Naive thymus-derived CD4-positive, alpha-beta T cell (primary cell): ENCODE measurements at regions not wholly inside any gene's neighbourhood (a gene's known extent, or its start where the extent isn't known, plus 50 kb on each side); places are given as distances from the start of the nearest gene placed in this dataset.

Experiments used
- ATAC-seq: fragments of 150-1000 bp; cut with Tn5 transposase; 2 replicates; pipeline ENCODE4 v1.10.0; 2021; ENCODE audit warnings: mild to moderate bottlenecking, moderate library complexity
- CTCF ChIA-PET: fragments of 350-600 bp; sonication (Branson Sonifier 250); formaldehyde crosslinking; loops from one replicate; lab custom pipeline; 2021; ENCODE audit warnings: antibody characterized with exemption; lab: Charles Lee
- POLR2A ChIA-PET: fragments of 350-600 bp; sonication (Branson Sonifier 250); formaldehyde crosslinking; loops from one replicate; lab custom pipeline; 2021; ENCODE audit warnings: antibody characterized with exemption, inconsistent platforms; lab: Charles Lee
- DNase-seq, 9 donors: peaks; one replicate each; pipeline versions ENCODE4 v3.0.0 to v3.0.0-alpha.2; 2020 to 2022; ENCODE audit warnings: mixed read lengths in 1 of 9
- H3K27ac ChIP-seq: one replicate; pipeline ENCODE4 v1.7.0; 2013; ENCODE audit warnings: mild to moderate bottlenecking, low read depth, low read length, moderate library complexity
- H3K27me3 ChIP-seq, 2 donors: one replicate each; pipeline ENCODE4 v1.7.0; 2013; ENCODE audit warnings: low read length in 2 of 2, mild to moderate bottlenecking in 2 of 2, moderate library complexity in 2 of 2; ENCODE audit not compliant: control insufficient read depth in 2 of 2, insufficient read depth in 2 of 2
- H3K36me3 ChIP-seq, 3 experiments: 1 replicate in 2 of 3; 2 replicates in 1 of 3; pipeline ENCODE4 v1.7.0; 2013; ENCODE audit warnings: low read length in 3 of 3, mild to moderate bottlenecking in 3 of 3, moderate library complexity in 1 of 3; ENCODE audit not compliant: insufficient read depth in 3 of 3, control insufficient read depth in 2 of 3
- H3K4me1 ChIP-seq, 2 donors: one replicate each; pipeline ENCODE4 v1.7.0; 2013; ENCODE audit warnings: low read length in 2 of 2, mild to moderate bottlenecking in 2 of 2, moderate library complexity in 1 of 2; ENCODE audit not compliant: control insufficient read depth in 2 of 2, insufficient read depth in 2 of 2
- H3K4me3 ChIP-seq: 2 replicates; pipeline ENCODE4 v1.7.0; 2013; ENCODE audit warnings: mild to moderate bottlenecking, low read length
- H3K9me3 ChIP-seq, 3 experiments: 1 replicate in 2 of 3; 2 replicates in 1 of 3; pipeline ENCODE4 v1.7.0; 2013; ENCODE audit warnings: low read length in 3 of 3; ENCODE audit not compliant: control insufficient read depth in 2 of 3
- H3K27ac Mint-ChIP-seq, 9 donors: one replicate each; pipeline ENCODE4 v1.8.0; 2020 to 2022; ENCODE audit warnings: mixed read lengths in 9 of 9, mild to moderate bottlenecking in 8 of 9, moderate library complexity in 5 of 9, inconsistent platforms in 2 of 9
- H3K27me3 Mint-ChIP-seq, 5 donors: one replicate each; pipeline ENCODE4 v1.8.0; 2021 to 2022; ENCODE audit warnings: mixed read lengths in 5 of 5, mild to moderate bottlenecking in 1 of 5
- H3K36me3 Mint-ChIP-seq, 5 donors: one replicate each; pipeline ENCODE4 v1.8.0; 2020 to 2022; ENCODE audit warnings: mixed read lengths in 5 of 5, mild to moderate bottlenecking in 3 of 5, inconsistent platforms in 1 of 5
- H3K4me1 Mint-ChIP-seq, 7 donors: one replicate each; pipeline ENCODE4 v1.8.0; 2020 to 2022; ENCODE audit warnings: mixed read lengths in 7 of 7, mild to moderate bottlenecking in 3 of 7, inconsistent platforms in 1 of 7
- H3K4me3 Mint-ChIP-seq, 10 donors: one replicate each; pipeline ENCODE4 v1.8.0; 2020 to 2022; ENCODE audit warnings: mild to moderate bottlenecking in 10 of 10, mixed read lengths in 10 of 10, moderate library complexity in 6 of 10, inconsistent platforms in 2 of 10
- H3K9me3 Mint-ChIP-seq, 11 donors: one replicate each; pipeline ENCODE4 v1.8.0; 2020 to 2022; ENCODE audit warnings: mixed read lengths in 11 of 11, mild to moderate bottlenecking in 4 of 11, inconsistent platforms in 1 of 11, moderate library complexity in 1 of 11
- intact Hi-C, 2 donors: fragments of 100-400 bp; cut with micrococcal nuclease; formaldehyde crosslinking; loops; one replicate each; pipeline ENCODE4 v1.15.1; 2023

- H3K27me3 Mint-ChIP-seq = peaks cover 0 to 8% (median 5%) of the 10 kb centered on the region in 5 donors
- H3K4me3 Mint-ChIP-seq = no peak overlapping the region
- no peaks in the 10 kb centered on the region for H3K36me3 Mint-ChIP-seq
- Histone ChIP-seq H3K9me3 (no peaks in the 10 kb centered on the region), H3K4me3 (no peak overlapping the region), H3K36me3 (no peaks in the 10 kb centered on the region), H3K27me3 (no peaks in the 10 kb centered on the region), H3K27ac (no peak overlapping the region), H3K4me1 (no peaks in the 10 kb centered on the region)
- CTCF ChIA-PET = no interaction called here
- no peak overlapping the region for H3K27ac Mint-ChIP-seq
- H3K4me1 Mint-ChIP-seq = no peaks in the 10 kb centered on the region
- H3K9me3 Mint-ChIP-seq = peaks cover 0 to 2% (median 0%) of the 10 kb centered on the region in 11 donors
- ATAC-seq (no peak), DNase-seq (no peak)
- POLR2A ChIA-PET = no interaction called here
- intact Hi-C loops = no loop called here
Observed at GRCh38 chr5:116650544-116650943, 75.9 kb upstream of the SEMA6A start.

- CTCF ChIA-PET = no interaction called here
- no peak overlapping the region for H3K4me3 Mint-ChIP-seq
- no peak overlapping the region for H3K27ac ChIP-seq
- intact Hi-C loops = no loop called here
- H3K4me3 ChIP-seq = no peak overlapping the region
- no peaks in the 10 kb centered on the region for H3K36me3 Mint-ChIP-seq
- peaks cover 0 to 6% (median 1%) of the 10 kb centered on the region in 5 donors for H3K27me3 Mint-ChIP-seq
- no peak overlapping the region for H3K27ac Mint-ChIP-seq
- no peaks in the 10 kb centered on the region for H3K27me3 ChIP-seq
- no peaks in the 10 kb centered on the region for H3K9me3 ChIP-seq
- H3K9me3 Mint-ChIP-seq = no peaks in the 10 kb centered on the region
- no peaks in the 10 kb centered on the region for H3K36me3 ChIP-seq
- POLR2A ChIA-PET = no interaction called here
- H3K4me1 Mint-ChIP-seq = no peaks in the 10 kb centered on the region
- ATAC-seq (no peak), DNase-seq (no peak)
- no peaks in the 10 kb centered on the region for H3K4me1 ChIP-seq
Observed at GRCh38 chr5:116646611-116647289, 72.1 kb upstream of the SEMA6A start.

GRCh38 chr5:116645627-116646026 is 71.0 kb upstream of the SEMA6A start:
- no peaks in the 10 kb centered on the region for H3K36me3 ChIP-seq
- intact Hi-C loops = no loop called here
- ATAC-seq = no peak
- H3K9me3 Mint-ChIP-seq = no peaks in the 10 kb centered on the region
- DNase-seq = no peak
- H3K36me3 Mint-ChIP-seq = no peaks in the 10 kb centered on the region
- no peaks in the 10 kb centered on the region for H3K27me3 ChIP-seq
- H3K4me1 Mint-ChIP-seq = no peaks in the 10 kb centered on the region
- no peak overlapping the region for H3K4me3 Mint-ChIP-seq
- H3K27ac ChIP-seq = no peak overlapping the region
- no peak overlapping the region for H3K4me3 ChIP-seq
- no peaks in the 10 kb centered on the region for H3K9me3 ChIP-seq
- POLR2A ChIA-PET = no interaction called here
- H3K27ac Mint-ChIP-seq = no peak overlapping the region
- CTCF ChIA-PET = no interaction called here
- no peaks in the 10 kb centered on the region for H3K4me1 ChIP-seq
- peaks cover 0 to 3% (median 0%) of the 10 kb centered on the region in 5 donors for H3K27me3 Mint-ChIP-seq

DNA sequence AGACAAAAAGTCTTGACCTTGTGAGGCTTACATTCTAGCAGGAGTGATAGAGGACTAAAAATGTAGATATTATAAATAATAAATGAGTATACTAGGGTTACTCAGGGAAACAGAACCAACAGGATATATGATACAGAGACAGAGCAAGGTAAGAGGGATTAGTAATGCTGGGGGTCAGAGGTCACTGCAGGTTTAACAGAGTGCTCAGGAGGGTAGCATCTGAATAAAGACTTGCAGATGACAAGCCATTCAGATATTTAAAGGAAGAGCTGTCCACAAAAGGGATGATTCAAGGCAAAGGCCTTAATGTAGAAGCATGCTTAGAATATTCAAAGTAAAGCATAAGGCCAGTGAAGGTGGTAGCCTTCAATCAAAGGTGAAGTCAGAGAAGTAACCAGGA is 65.6 kb upstream of the SEMA6A start:
- Histone ChIP-seq H3K27ac (no peak overlapping the region), H3K4me1 (no peaks in the 10 kb centered on the region), H3K27me3 (no peaks in the 10 kb centered on the region), H3K36me3 (no peaks in the 10 kb centered on the region), H3K4me3 (no peak overlapping the region), H3K9me3 (no peaks in the 10 kb centered on the region)
- POLR2A ChIA-PET = no interaction called here
- H3K27ac Mint-ChIP-seq = no peak overlapping the region
- CTCF ChIA-PET = no interaction called here
- no peak overlapping the region for H3K4me3 Mint-ChIP-seq
- H3K36me3 Mint-ChIP-seq = no peaks in the 10 kb centered on the region
- H3K4me1 Mint-ChIP-seq = no peaks in the 10 kb centered on the region
- DNase-seq (no peak), ATAC-seq (no peak)
- intact Hi-C loops = no loop called here
- H3K27me3 Mint-ChIP-seq = no peaks in the 10 kb centered on the region
- no peaks in the 10 kb centered on the region for H3K9me3 Mint-ChIP-seq

GRCh38 chr5:116637149-116637740 is 62.6 kb upstream of the SEMA6A start:
- intact Hi-C loops = no loop called here
- Histone ChIP-seq H3K27ac (no peak overlapping the region), H3K36me3 (no peaks in the 10 kb centered on the region), H3K9me3 (no peaks in the 10 kb centered on the region), H3K4me1 (no peaks in the 10 kb centered on the region), H3K27me3 (no peaks in the 10 kb centered on the region), H3K4me3 (no peak overlapping the region)
- Mint-ChIP-seq H3K4me3 (no peak overlapping the region), H3K36me3 (no peaks in the 10 kb centered on the region), H3K27ac (no peak overlapping the region), H3K4me1 (no peaks in the 10 kb centered on the region), H3K27me3 (peaks cover 0 to 4% (median 0%) of the 10 kb centered on the region in 5 donors), H3K9me3 (peaks cover 0 to 4% (median 0%) of the 10 kb centered on the region in 11 donors)
- ChIA-PET POLR2A (no interaction called here), CTCF (interaction anchor here (1.2 kb wide), 1 partner anchor 13 kb away, joined by 3 read pairs; no protein-coding TSS in a partner anchor)
- DNase-seq (no peak), ATAC-seq (no peak)

DNA sequence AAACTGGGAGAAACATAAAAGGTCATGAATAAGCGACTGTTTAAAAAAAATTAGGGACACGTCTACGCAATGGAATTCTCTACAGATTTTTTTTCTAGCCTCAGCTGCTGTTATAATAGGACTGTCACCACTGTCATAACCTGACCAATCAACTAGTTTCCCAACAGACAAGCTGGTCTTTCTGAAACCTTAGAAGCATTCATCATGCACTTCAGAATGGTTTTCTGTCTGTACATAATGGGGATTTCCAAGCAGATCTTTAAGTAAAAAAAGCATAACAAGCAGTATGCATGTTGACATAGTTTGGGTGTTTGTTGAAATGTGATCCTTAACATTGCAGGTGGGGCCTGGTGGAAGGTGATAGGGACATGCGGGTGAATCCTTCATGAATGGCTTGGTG is 58.3 kb upstream of the SEMA6A start:
- intact Hi-C loops = no loop called here

GRCh38 chr5:116631147-116631546 is 56.5 kb upstream of the SEMA6A start:
- H3K27ac ChIP-seq = no peak overlapping the region
- Mint-ChIP-seq H3K9me3 (peaks cover 0 to 4% (median 0%) of the 10 kb centered on the region in 11 donors), H3K4me3 (no peak overlapping the region), H3K4me1 (no peaks in the 10 kb centered on the region), H3K36me3 (no peaks in the 10 kb centered on the region), H3K27ac (no peak overlapping the region), H3K27me3 (peaks cover 0 to 9% (median 0%) of the 10 kb centered on the region in 5 donors)
- no peaks in the 10 kb centered on the region for H3K36me3 ChIP-seq
- no peak for DNase-seq
- no peaks in the 10 kb centered on the region for H3K27me3 ChIP-seq
- no peaks in the 10 kb centered on the region for H3K4me1 ChIP-seq
- ATAC-seq = no peak
- no peaks in the 10 kb centered on the region for H3K9me3 ChIP-seq
- ChIA-PET CTCF (no interaction called here), POLR2A (no interaction called here)
- intact Hi-C loops = no loop called here
- H3K4me3 ChIP-seq = no peak overlapping the region

More for the DNA sequence above, 58.3 kb upstream of the SEMA6A start:
- no peak overlapping the region for H3K27ac ChIP-seq
- peaks cover 0 to 4% (median 0%) of the 10 kb centered on the region in 5 donors for H3K27me3 Mint-ChIP-seq
- no peaks in the 10 kb centered on the region for H3K4me1 ChIP-seq
- no peaks in the 10 kb centered on the region for H3K36me3 ChIP-seq
- peaks cover 0 to 4% (median 0%) of the 10 kb centered on the region in 11 donors for H3K9me3 Mint-ChIP-seq
- POLR2A ChIA-PET = no interaction called here
- H3K36me3 Mint-ChIP-seq = no peaks in the 10 kb centered on the region
- no peak for DNase-seq
- H3K27ac Mint-ChIP-seq = no peak overlapping the region
- H3K4me3 Mint-ChIP-seq = no peak overlapping the region
- H3K4me3 ChIP-seq = no peak overlapping the region
- no peaks in the 10 kb centered on the region for H3K9me3 ChIP-seq
- no peaks in the 10 kb centered on the region for H3K4me1 Mint-ChIP-seq
- CTCF ChIA-PET = no interaction called here
- no peaks in the 10 kb centered on the region for H3K27me3 ChIP-seq
- ATAC-seq = no peak
